Esophagus (tissue), 2 donors: ENCODE measurements at regions not wholly inside any gene's neighbourhood (a gene's known extent, or its start where the extent isn't known, plus 50 kb on each side); places are given as distances from the start of the nearest gene placed in this dataset.

Source experiments
- H3K27ac ChIP-seq, 2 donors: one replicate each; pipeline ENCODE4 v1.5.1; 2013; ENCODE audit warnings: low read depth in 2 of 2, mild to moderate bottlenecking in 2 of 2, inconsistent platforms in 1 of 2, low read length in 1 of 2, moderate library complexity in 1 of 2
- H3K27me3 ChIP-seq, 2 donors: one replicate each; pipeline ENCODE4 v1.6.1; 2013; ENCODE audit warnings: low read length in 2 of 2, control low read depth in 1 of 2, mild to moderate bottlenecking in 1 of 2; ENCODE audit not compliant: insufficient read depth in 2 of 2, control insufficient read depth in 1 of 2
- H3K36me3 ChIP-seq, 2 donors: one replicate each; pipeline ENCODE4 v1.6.1; 2013; ENCODE audit warnings: low read length in 1 of 2; ENCODE audit not compliant: control insufficient read depth in 2 of 2, insufficient read depth in 2 of 2
- H3K4me1 ChIP-seq, 2 donors: one replicate each; pipeline ENCODE4 v1.6.1; 2013; ENCODE audit warnings: low read length in 1 of 2; ENCODE audit not compliant: control insufficient read depth in 2 of 2, insufficient read depth in 2 of 2
- H3K4me3 ChIP-seq, 2 donors: one replicate each; pipeline ENCODE4 v1.5.1; 2013; ENCODE audit warnings: low read length in 2 of 2, mild to moderate bottlenecking in 2 of 2, low read depth in 1 of 2, moderate library complexity in 1 of 2
- H3K9me3 ChIP-seq, 2 donors: one replicate each; pipeline ENCODE4 v1.6.1; 2013; ENCODE audit warnings: mild to moderate bottlenecking in 2 of 2, low read depth in 1 of 2, low read length in 1 of 2, moderate library complexity in 1 of 2; ENCODE audit not compliant: control insufficient read depth in 2 of 2, insufficient read depth in 1 of 2
- WGBS, 2 donors: extraction: QIAGEN DNeasy Blood & Tissue Kit; methylation state at CpG; one replicate each; pipeline ENCODE4 v1.1.7; 2013; 5-methylcytosine and 5-hydroxymethylcytosine counted together
- donor health status: healthy with polysubstance abuse.
- donor health status: Bipolar disorder and iron deficiency.

GRCh38 chr20:40508821-40509220, 180.2 kb downstream of the MAFB start:
- H3K27ac ChIP-seq: no peak overlapping the region
- no peaks in the 10 kb centered on the region for H3K36me3 ChIP-seq
- no peak overlapping the region for H3K4me3 ChIP-seq
- peaks cover 0 to 10% of the 10 kb centered on the region in 2 donors for H3K4me1 ChIP-seq
- no peaks in the 10 kb centered on the region for H3K9me3 ChIP-seq
- H3K27me3 ChIP-seq: no peaks in the 10 kb centered on the region

GRCh38 chr20:40506537-40506939, 182.5 kb downstream of the MAFB start:
- WGBS, 2 donors: 29 to 56% methylated on average over 9 of the region's 9 CpGs
- Histone ChIP-seq H3K4me3 (no peak overlapping the region), H3K36me3 (no peaks in the 10 kb centered on the region), H3K9me3 (no peaks in the 10 kb centered on the region), H3K27me3 (no peaks in the 10 kb centered on the region), H3K4me1 (peaks cover 0 to 8% of the 10 kb centered on the region in 2 donors), H3K27ac (no peak overlapping the region)

- Histone ChIP-seq H3K9me3 (no peaks in the 10 kb centered on the region), H3K36me3 (no peaks in the 10 kb centered on the region), H3K27me3 (no peaks in the 10 kb centered on the region), H3K4me1 (peaks cover 0 to 7% of the 10 kb centered on the region in 2 donors), H3K27ac (no peak overlapping the region), H3K4me3 (no peak overlapping the region)
- WGBS, 2 donors: 74 to 80% methylated on average over 3 of the region's 3 CpGs
These were observed 185.9 kb downstream of the MAFB start for GRCh38 chr20:40503119-40503518.

- H3K4me1 ChIP-seq: peaks cover 0 to 7% of the 10 kb centered on the region in 2 donors
- H3K27me3 ChIP-seq: no peaks in the 10 kb centered on the region
- H3K9me3 ChIP-seq: no peaks in the 10 kb centered on the region
- H3K27ac ChIP-seq: no peak overlapping the region
- 65 to 67% methylated on average over 8 of the region's 8 CpGs for WGBS, 2 donors
- no peaks in the 10 kb centered on the region for H3K36me3 ChIP-seq
- H3K4me3 ChIP-seq: no peak overlapping the region
These were observed 186.5 kb downstream of the MAFB start for GRCh38 chr20:40502576-40502975.

- H3K4me3 ChIP-seq: no peak overlapping the region
- 93 to 96% methylated on average over 2 of the region's 2 CpGs for WGBS, 2 donors
- H3K27ac ChIP-seq: no peak overlapping the region
- no peaks in the 10 kb centered on the region for H3K36me3 ChIP-seq
- peaks cover 0 to 3% of the 10 kb centered on the region in 2 donors for H3K4me1 ChIP-seq
- no peaks in the 10 kb centered on the region for H3K9me3 ChIP-seq
- H3K27me3 ChIP-seq: no peaks in the 10 kb centered on the region
These were observed 189.6 kb downstream of the MAFB start for GRCh38 chr20:40499391-40499790.

GRCh38 chr20:40497899-40498691, 190.9 kb downstream of the MAFB start:
- whole genome bisulfite sequencing, 2 donors: 52 to 58% methylated on average over 4 of the region's 4 CpGs
- H3K27me3 ChIP-seq: no peaks in the 10 kb centered on the region
- peaks cover 0 to 3% of the 10 kb centered on the region in 2 donors for H3K4me1 ChIP-seq
- H3K4me3 ChIP-seq: no peak overlapping the region
- H3K9me3 ChIP-seq: no peaks in the 10 kb centered on the region
- no peaks in the 10 kb centered on the region for H3K36me3 ChIP-seq
- H3K27ac ChIP-seq: peak overlapping the region in 1 of 2 donors; percentile 42

GRCh38 chr20:40495956-40496355, 193.1 kb downstream of the MAFB start:
- H3K27me3 ChIP-seq: no peaks in the 10 kb centered on the region
- H3K9me3 ChIP-seq: no peaks in the 10 kb centered on the region
- H3K4me3 ChIP-seq: no peak overlapping the region
- WGBS, 2 donors: 86 to 92% methylated on average over 4 of the region's 4 CpGs
- H3K36me3 ChIP-seq: no peaks in the 10 kb centered on the region
- no peak overlapping the region for H3K27ac ChIP-seq
- H3K4me1 ChIP-seq: peaks cover 0 to 3% of the 10 kb centered on the region in 2 donors

GRCh38 chr20:40494248-40494647, 194.8 kb downstream of the MAFB start:
- whole genome bisulfite sequencing, 2 donors: 76 to 82% methylated on average over 3 of the region's 3 CpGs
- Histone ChIP-seq H3K27ac (no peak overlapping the region), H3K27me3 (no peaks in the 10 kb centered on the region), H3K4me3 (no peak overlapping the region), H3K4me1 (peaks cover 0 to 3% of the 10 kb centered on the region in 2 donors), H3K9me3 (no peaks in the 10 kb centered on the region), H3K36me3 (no peaks in the 10 kb centered on the region)

GRCh38 chr20:40493549-40493948, 195.5 kb downstream of the MAFB start:
- Histone ChIP-seq H3K9me3 (no peaks in the 10 kb centered on the region), H3K27ac (no peak overlapping the region), H3K4me1 (peaks cover 0 to 3% of the 10 kb centered on the region in 2 donors), H3K27me3 (no peaks in the 10 kb centered on the region), H3K4me3 (no peak overlapping the region), H3K36me3 (no peaks in the 10 kb centered on the region)
- 59 to 71% methylated on average over 3 of the region's 3 CpGs for WGBS, 2 donors

GRCh38 chr20:40493071-40493470, 196.0 kb downstream of the MAFB start:
- no peaks in the 10 kb centered on the region for H3K9me3 ChIP-seq
- no peaks in the 10 kb centered on the region for H3K4me1 ChIP-seq
- no peaks in the 10 kb centered on the region for H3K36me3 ChIP-seq
- WGBS, 2 donors: 42 to 47% methylated on average over 4 of the region's 4 CpGs
- no peak overlapping the region for H3K4me3 ChIP-seq
- no peaks in the 10 kb centered on the region for H3K27me3 ChIP-seq
- H3K27ac ChIP-seq: no peak overlapping the region
